ENCODE measurements at regions not wholly inside any gene's neighbourhood (a gene's known extent, or its start where the extent isn't known, plus 50 kb on each side); places are given as distances from the start of the nearest gene placed in this dataset.

- Histone ChIP-seq H2AFZ (ENCODE audit: low read length) (no peak overlapping the region), H3K36me3 (ENCODE audit: insufficient read depth, low read length) (no peaks in the 10 kb centered on the region)
These were observed 75.5 kb upstream of the BARX2 start for GRCh38 chr11:129300099-129300498.

GRCh38 chr11:129298988-129299387, 76.7 kb upstream of the BARX2 start:
- Histone ChIP-seq H4K20me1 (ENCODE audit: insufficient read depth, low read length, poor library complexity, severe bottlenecking) (no peaks in the 10 kb centered on the region), H3K9me2 (replicated peaks; ENCODE audit: low read depth, low read length) (no peaks in the 10 kb centered on the region), H3K36me3 (ENCODE audit: insufficient read depth, low read length) (no peaks in the 10 kb centered on the region), H3K79me2 (ENCODE audit: insufficient read depth, low read length) (no peaks in the 10 kb centered on the region), H3K9me3 (ENCODE audit: insufficient read depth, low read depth, low read length) (no peaks in the 10 kb centered on the region), H3K9ac (ENCODE audit: low read depth, low read length, poor library complexity, severe bottlenecking) (no peak overlapping the region), H3K4me2 (ENCODE audit: low read depth, low read length, poor library complexity, severe bottlenecking) (no peak overlapping the region), H3K27me3 (ENCODE audit: insufficient read depth, low read length, poor library complexity, severe bottlenecking) (no peaks in the 10 kb centered on the region), H2AFZ (ENCODE audit: low read length) (no peak overlapping the region), H3K4me3 (ENCODE audit: low read length, poor library complexity, severe bottlenecking) (no peak overlapping the region), H3K4me1 (ENCODE audit: insufficient read depth, low read length, poor library complexity, severe bottlenecking) (no peaks in the 10 kb centered on the region), H3F3A (ENCODE audit: low read depth) (no peaks in the 10 kb centered on the region)
- no peak for TF ChIP-seq EZH2phosphoT487 (IDR thresholded peaks at IDR 0.05; ENCODE audit: borderline replicate concordance)
- no peak for TF ChIP-seq CTCF (conservative IDR thresholded peaks at IDR 0.05; ENCODE audit: low read length)

More at GRCh38 chr11:129300099-129300498, 75.5 kb upstream of the BARX2 start:
- Histone ChIP-seq H3K9ac (ENCODE audit: low read depth, low read length, poor library complexity, severe bottlenecking) (no peak overlapping the region), H3K4me3 (ENCODE audit: low read length, poor library complexity, severe bottlenecking) (no peak overlapping the region), H4K20me1 (ENCODE audit: insufficient read depth, low read length, poor library complexity, severe bottlenecking) (no peaks in the 10 kb centered on the region), H3K9me2 (replicated peaks; ENCODE audit: low read depth, low read length) (no peaks in the 10 kb centered on the region), H3K4me2 (ENCODE audit: low read depth, low read length, poor library complexity, severe bottlenecking) (no peak overlapping the region), H3K4me1 (ENCODE audit: insufficient read depth, low read length, poor library complexity, severe bottlenecking) (no peaks in the 10 kb centered on the region), H3K79me2 (ENCODE audit: insufficient read depth, low read length) (no peaks in the 10 kb centered on the region), H3F3A (ENCODE audit: low read depth) (no peaks in the 10 kb centered on the region), H3K9me3 (ENCODE audit: insufficient read depth, low read depth, low read length) (no peaks in the 10 kb centered on the region), H3K27me3 (ENCODE audit: insufficient read depth, low read length, poor library complexity, severe bottlenecking) (no peaks in the 10 kb centered on the region)
- TF ChIP-seq CTCF (conservative IDR thresholded peaks at IDR 0.05; ENCODE audit: low read length) = no peak
- TF ChIP-seq EZH2phosphoT487 (IDR thresholded peaks at IDR 0.05; ENCODE audit: borderline replicate concordance) = no peak

- Histone ChIP-seq H3K9me2 (replicated peaks; ENCODE audit: low read depth, low read length) (no peaks in the 10 kb centered on the region), H3F3A (ENCODE audit: low read depth) (no peaks in the 10 kb centered on the region), H3K4me3 (ENCODE audit: low read length, poor library complexity, severe bottlenecking) (no peak overlapping the region), H4K20me1 (ENCODE audit: insufficient read depth, low read length, poor library complexity, severe bottlenecking) (no peaks in the 10 kb centered on the region), H3K36me3 (ENCODE audit: insufficient read depth, low read length) (no peaks in the 10 kb centered on the region), H2AFZ (ENCODE audit: low read length) (no peak overlapping the region), H3K4me1 (ENCODE audit: insufficient read depth, low read length, poor library complexity, severe bottlenecking) (no peaks in the 10 kb centered on the region), H3K27me3 (ENCODE audit: insufficient read depth, low read length, poor library complexity, severe bottlenecking) (no peaks in the 10 kb centered on the region), H3K79me2 (ENCODE audit: insufficient read depth, low read length) (no peaks in the 10 kb centered on the region), H3K4me2 (ENCODE audit: low read depth, low read length, poor library complexity, severe bottlenecking) (no peak overlapping the region), H3K9ac (ENCODE audit: low read depth, low read length, poor library complexity, severe bottlenecking) (no peak overlapping the region), H3K9me3 (ENCODE audit: insufficient read depth, low read depth, low read length) (no peaks in the 10 kb centered on the region)
- TF ChIP-seq CTCF (conservative IDR thresholded peaks at IDR 0.05; ENCODE audit: low read length) (no peak), EZH2phosphoT487 (IDR thresholded peaks at IDR 0.05; ENCODE audit: borderline replicate concordance) (no peak)
These were observed 79.9 kb upstream of the BARX2 start for GRCh38 chr11:129295746-129296145.
